Stomach (tissue), 4 donors: ENCODE measurements at regions not wholly inside any gene's neighbourhood (a gene's known extent, or its start where the extent isn't known, plus 50 kb on each side); places are given as distances from the start of the nearest gene placed in this dataset.

ENCODE experiments used
- CTCF ChIP-seq, 7 experiments: fragments of 450-650 bp in 4 of 7; fragments of 200-600 bp in 3 of 7; sonication (generic) in 3 of 7; IDR thresholded peaks; one replicate each; pipeline ENCODE4 v1.5.1; 2016 to 2019; ENCODE audit warnings: antibody characterized with exemption in 7 of 7, control low read depth in 2 of 7, mild to moderate bottlenecking in 1 of 7
- EP300 ChIP-seq: sonication (generic); formaldehyde crosslinking; IDR thresholded peaks from one replicate; pipeline ENCODE4 v1.6.1; 2017; ENCODE audit warnings: antibody characterized with exemption
- POLR2A ChIP-seq, 4 donors: fragments of 450-650 bp; IDR thresholded peaks; one replicate each; pipeline ENCODE4 v1.6.1; 2016; ENCODE audit warnings: antibody characterized with exemption in 4 of 4, control low read depth in 2 of 4, mild to moderate bottlenecking in 1 of 4, moderate library complexity in 1 of 4
- POLR2AphosphoS5 ChIP-seq, 3 donors: sonication (generic); formaldehyde crosslinking; IDR thresholded peaks; one replicate each; pipeline ENCODE4 v1.6.1; 2016; ENCODE audit warnings: antibody characterized with exemption in 3 of 3

GRCh38 chrX:137187540-137187939 is 153.7 kb upstream of the GPR101 start:
- TF ChIP-seq CTCF (IDR thresholded peaks at IDR 0.05) (no peak), POLR2AphosphoS5 (IDR thresholded peaks at IDR 0.05) (no peak), POLR2A (IDR thresholded peaks at IDR 0.05) (no peak), EP300 (no peak)
